C4-2B (cell line): ENCODE measurements at regions not wholly inside any gene's neighbourhood (a gene's known extent, or its start where the extent isn't known, plus 50 kb on each side); places are given as distances from the start of the nearest gene placed in this dataset.

Source experiments
- CTCF ChIP-seq: fragments of 450-650 bp; conservative IDR thresholded peaks from 2 replicates; pipeline ENCODE4 v1.5.1; 2017; ENCODE audit warnings: mild to moderate bottlenecking
- ZFX ChIP-seq: fragments of 450-650 bp; IDR thresholded peaks from 2 replicates; pipeline ENCODE4 v1.6.1; 2017

- TF ChIP-seq CTCF = no peak
- no peak for TF ChIP-seq ZFX
Measured at GRCh38 chr2:134146620-134147019, 107.3 kb upstream of the MGAT5 start.
